OCI-M1 (cell line): ENCODE measurements at regions not wholly inside any gene's neighbourhood (a gene's known extent, or its start where the extent isn't known, plus 50 kb on each side); places are given as distances from the start of the nearest gene placed in this dataset.

Experiments used
- DNase-seq: peaks from one replicate; lab custom pipeline; 2025; lab: John Stamatoyannopoulos, UW

GRCh38 chr11:95585069-95585751, 204.4 kb downstream of the FAM76B start:
- DNase-seq, result no peak

- DNase-seq, result peak; percentile 17
These were observed 205.0 kb downstream of the FAM76B start for GRCh38 chr11:95584589-95584988.

- DNase-seq, result no peak
These were observed 205.4 kb downstream of the FAM76B start for GRCh38 chr11:95584180-95584579.

DNA sequence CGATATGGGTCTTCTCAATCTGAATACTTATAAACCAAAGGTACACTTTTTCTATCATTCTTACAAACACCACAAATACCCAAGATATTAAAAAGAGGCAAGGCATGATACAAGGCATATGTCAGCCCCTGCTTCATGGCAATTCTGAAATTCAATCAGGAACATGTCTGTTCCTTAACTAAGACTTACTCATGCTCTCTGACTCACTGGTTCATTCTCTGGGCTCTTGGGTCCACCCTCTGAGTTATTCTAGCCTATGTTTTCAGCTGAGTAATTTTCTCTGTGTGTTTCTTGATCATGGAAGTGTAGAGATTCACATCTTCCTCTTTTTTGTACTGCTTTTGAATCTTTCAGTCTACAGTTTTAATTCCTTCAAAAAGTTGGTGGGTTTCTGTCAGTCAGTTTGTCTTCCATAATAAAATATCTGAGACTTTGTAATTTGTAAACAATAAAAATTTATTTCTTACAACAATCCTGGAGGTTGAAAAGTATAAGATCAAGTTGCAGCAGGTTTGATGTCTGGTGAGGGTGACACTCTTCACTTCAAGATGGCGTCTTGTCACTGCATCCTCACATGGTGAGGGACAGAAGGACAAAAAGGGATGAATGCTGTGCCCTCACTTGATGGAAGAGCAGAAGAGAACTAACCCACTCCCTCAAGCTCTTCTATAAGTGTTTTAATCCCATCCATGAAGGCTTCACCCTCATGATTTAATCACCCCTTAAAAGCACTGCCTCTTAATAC, 211.7 kb downstream of the FAM76B start:
- DNase-seq, result peak; percentile 12

DNA sequence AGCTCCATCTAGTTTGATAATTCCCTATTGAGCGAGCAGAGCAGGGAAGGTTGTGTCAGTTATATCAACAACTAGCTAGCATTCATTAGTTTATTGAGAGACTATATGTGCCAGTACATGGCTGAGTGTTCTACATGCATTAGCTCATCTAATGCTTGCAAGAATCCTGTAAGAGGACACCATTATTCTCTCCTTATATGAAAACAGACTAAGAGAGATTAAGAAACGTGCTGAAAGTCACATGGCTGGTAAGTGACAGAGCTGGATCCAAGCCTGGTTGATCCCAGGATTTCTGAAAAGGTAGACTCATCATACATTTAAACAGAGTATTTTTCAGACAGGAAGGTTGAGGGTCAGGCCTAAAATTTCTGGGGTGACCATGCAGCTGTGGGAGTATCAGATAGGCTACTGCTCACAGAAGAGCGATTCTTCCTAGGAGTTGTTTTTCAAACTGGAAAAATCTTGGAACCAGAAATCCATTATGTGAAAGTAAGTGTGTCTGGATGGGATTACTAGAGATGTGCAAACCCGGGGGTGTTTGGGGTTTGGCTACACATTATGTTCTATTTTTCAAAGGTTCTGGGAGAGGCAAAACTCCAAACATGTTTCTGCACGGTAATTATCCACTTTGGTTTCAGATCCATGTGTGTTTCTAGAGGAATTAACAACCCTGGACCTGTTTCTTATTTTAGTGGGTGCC, 213.3 kb downstream of the FAM76B start:
- DNase-seq, result no peak

DNA sequence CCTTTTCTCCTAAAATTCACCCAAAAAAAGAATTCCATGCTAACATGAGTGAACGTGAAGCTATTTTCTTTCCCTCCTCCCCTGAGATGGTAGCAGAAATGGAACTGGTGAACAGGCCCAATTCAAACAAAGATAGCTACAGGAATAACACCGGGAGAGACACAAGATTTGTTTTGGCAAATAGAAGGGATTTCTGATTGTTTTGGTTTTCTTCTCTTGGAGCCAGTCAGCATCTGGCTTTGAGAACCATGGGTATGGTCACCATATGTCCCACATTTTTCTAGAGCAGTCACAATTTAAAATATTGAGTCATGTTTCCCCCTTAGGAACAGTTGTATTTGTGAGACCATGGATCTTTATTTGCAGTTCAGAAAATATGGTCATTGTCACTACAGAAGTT, 214.1 kb downstream of the FAM76B start:
- no peak for DNase-seq

DNA sequence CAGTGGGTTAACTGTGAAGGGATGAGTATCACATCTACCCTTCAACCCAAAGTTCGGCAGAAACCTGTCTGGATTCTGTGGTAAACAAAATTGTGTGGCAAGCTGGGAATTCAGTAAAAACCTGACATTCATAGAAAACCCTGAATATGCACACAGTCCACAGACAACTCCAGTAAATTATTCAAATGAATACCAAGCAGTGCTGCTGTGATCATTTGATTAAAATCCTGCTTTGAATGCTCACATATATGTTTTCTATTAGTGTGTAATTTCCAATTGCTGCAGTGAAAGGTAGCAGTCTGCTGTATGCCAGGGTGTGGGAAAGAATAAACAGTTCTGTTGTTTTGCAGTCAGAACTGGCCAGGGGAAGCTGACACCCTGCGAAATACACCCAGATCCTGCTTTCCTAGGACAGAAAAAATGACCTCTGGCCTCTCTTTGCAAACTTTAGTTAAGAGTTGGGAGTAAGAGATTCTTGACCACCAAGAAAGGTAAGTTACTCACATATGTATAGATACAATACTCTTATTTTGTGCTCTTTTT, 217.8 kb downstream of the FAM76B start:
- no peak for DNase-seq

DNA sequence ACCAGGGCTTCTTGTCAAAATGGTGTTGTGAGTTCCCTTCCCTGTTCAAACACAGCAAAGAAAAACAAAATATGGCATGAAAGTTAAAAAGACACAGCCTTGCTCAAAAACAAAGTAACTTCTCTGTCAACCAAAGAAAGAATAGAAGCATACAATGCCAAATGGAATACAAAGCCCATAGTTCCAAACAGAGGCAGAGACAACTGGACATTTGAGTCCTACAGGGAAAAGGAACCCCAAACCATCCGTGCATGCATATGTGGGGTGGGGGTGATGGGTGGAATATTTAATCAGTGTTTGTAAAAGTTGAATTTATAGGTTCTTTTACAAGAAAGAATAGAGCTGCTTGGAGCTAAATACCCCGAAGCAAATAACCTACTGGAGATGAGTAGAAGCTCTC, 218.7 kb downstream of the FAM76B start:
- no peak for DNase-seq

GRCh38 chr11:95569207-95569606, 220.4 kb downstream of the FAM76B start:
- no peak for DNase-seq

GRCh38 chr11:95568281-95568680, 221.3 kb downstream of the FAM76B start:
- DNase-seq, result no peak

DNA sequence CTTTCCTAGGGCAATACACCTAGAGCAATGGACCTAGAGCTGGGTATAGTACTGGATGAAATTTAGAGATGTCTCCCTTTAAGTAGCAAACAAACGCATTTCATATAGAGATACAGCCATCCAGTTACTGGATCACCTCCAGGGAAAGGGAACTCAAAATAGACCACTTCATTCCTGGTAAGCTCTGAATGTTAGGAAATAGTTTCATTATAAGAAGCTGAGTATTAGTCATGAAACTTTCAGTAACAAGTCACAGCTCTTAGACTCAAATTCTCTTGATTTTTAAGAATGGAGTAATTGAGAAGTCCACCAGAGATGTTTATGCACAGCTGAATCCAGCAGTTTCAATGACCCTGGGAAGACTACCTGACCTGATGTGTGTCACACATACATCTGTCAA, 221.9 kb downstream of the FAM76B start:
- no peak for DNase-seq

GRCh38 chr11:95566211-95566610, 223.4 kb downstream of the FAM76B start:
- DNase-seq, result peak; percentile 28

DNA sequence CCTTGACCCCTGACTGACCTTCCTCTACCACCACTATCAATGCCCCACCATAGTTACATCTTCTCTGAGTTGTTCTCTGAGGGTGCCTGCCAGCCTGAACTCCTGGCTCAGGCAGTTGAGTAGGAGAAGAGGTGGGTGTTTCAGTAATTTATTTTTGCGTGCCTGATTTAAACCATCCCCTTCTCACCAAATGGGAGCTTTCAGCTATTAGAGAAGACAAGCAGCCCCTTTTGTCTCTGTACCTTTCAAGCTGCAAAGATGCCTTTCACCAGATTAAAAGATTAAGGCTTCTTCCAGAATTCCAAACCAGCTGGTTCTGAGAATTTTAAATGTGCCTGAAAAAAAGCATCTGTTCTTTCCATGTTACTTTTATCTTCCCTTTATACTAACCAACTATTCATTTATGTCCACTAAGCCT, 223.8 kb downstream of the FAM76B start:
- DNase-seq, result no peak

GRCh38 chr11:95563859-95564258, 225.7 kb downstream of the FAM76B start:
- no peak for DNase-seq

GRCh38 chr11:95563173-95563572, 226.4 kb downstream of the FAM76B start:
- no peak for DNase-seq

- no peak for DNase-seq
These were observed 227.2 kb downstream of the FAM76B start for GRCh38 chr11:95562196-95562921.

GRCh38 chr11:95559899-95560298, 229.7 kb downstream of the FAM76B start:
- DNase-seq, result no peak

DNA sequence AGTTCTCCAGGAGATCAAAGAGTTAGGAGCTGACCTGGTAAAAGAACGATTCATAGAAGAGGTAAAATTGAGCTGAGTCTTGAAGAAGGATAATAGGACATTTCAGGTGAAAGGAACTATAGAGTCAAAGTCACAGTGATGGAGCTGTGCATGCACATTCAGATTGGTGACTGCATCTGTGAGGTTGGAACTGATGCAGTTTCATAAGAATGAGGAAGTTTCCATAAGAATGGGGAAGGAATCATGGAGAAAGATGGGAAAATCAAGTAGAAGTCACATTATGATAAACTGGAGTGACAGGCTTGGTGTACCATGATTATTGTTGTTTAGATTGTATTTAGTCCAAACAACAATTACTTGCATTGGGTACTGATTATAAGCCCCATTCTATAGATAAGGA, 232.2 kb downstream of the FAM76B start:
- DNase-seq, result no peak

GRCh38 chr11:95556342-95557163, 233.0 kb downstream of the FAM76B start:
- no peak for DNase-seq

DNA sequence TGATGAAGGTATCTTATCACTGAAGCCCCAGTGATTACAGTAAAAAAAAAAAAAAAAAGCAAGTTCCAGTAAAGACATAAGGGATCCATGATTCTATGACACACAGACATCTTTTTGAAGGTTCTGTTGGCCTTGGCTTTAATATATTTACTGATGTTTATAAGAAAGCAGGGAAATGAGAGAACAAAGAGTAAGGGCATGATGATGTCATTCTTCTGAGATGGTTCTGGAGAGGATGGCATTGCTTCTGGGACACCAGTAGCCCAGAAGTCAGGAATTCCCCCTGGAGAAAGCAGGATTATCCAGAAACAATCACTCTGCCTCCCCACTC, 233.6 kb downstream of the FAM76B start:
- DNase-seq, result no peak

DNA sequence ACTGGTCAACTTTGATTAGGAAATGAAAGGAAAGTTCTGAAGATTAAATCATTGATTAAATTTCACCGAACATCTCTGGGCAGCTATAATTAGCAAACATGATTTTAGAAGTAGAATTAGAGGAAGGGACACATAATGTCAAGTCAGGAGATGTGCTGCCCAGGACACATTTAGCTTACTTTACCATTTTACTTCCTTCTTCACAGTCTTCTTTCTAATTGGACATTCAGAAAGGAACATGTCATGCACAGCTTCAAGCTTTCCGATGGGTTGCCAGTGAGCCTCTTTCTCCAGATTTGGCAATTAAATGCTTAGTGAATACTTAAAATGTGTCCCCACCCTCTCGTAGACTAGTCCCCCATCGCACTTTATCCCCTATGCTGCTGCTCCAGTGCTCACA, 234.7 kb downstream of the FAM76B start:
- no peak for DNase-seq
